Panc1 (cell line): ENCODE measurements at regions not wholly inside any gene's neighbourhood (a gene's known extent, or its start where the extent isn't known, plus 50 kb on each side); places are given as distances from the start of the nearest gene placed in this dataset.

Source experiments
- ATAC-seq: fragments of 200-7000 bp; cut with Tn5 transposase; 2 replicates; pipeline ENCODE4 v1.9.1; 2020; ENCODE audit warnings: mild to moderate bottlenecking, moderate library complexity
- BruUV-seq: library from RNA; stranded (reverse); fragments of 400-500 nt; replicated peaks from 2 replicates; lab custom pipeline; 2021; lab: Mats Ljungman, UMichigan
- CTCF ChIA-PET: fragments of 300-600 bp; sonication (Branson Sonifier 250); formaldehyde crosslinking; loops from one replicate; lab custom pipeline; 2022; ENCODE audit warnings: antibody characterized with exemption; lab: Charles Lee
- POLR2A ChIA-PET: fragments of 300-600 bp; sonication (Branson Sonifier 250); formaldehyde crosslinking; loops from one replicate; lab custom pipeline; 2022; ENCODE audit warnings: antibody characterized with exemption; lab: Charles Lee
- DNase-seq: peaks from one replicate; pipeline ENCODE4 v3.0.0-alpha.2; 2010; ENCODE audit warnings: low read depth, low spot score
- H3K27ac ChIP-seq: 2 replicates; pipeline ENCODE4 v1.5.1; 2011; ENCODE audit warnings: mild to moderate bottlenecking, low read length, inconsistent platforms
- H3K27me3 ChIP-seq: fragments of 200-500 bp; sonication (Bioruptor generic); 2 replicates; pipeline ENCODE4 v1.6.0; 2014; ENCODE audit warnings: low read length, inconsistent platforms; ENCODE audit not compliant: control insufficient read depth, insufficient read depth
- H3K36me3 ChIP-seq: fragments of 200-500 bp; sonication (Bioruptor generic); 2 replicates; pipeline ENCODE4 v1.5.1; 2014; ENCODE audit warnings: inconsistent platforms, mild to moderate bottlenecking, low read length, moderate library complexity; ENCODE audit not compliant: control insufficient read depth, insufficient read depth
- H3K4me1 ChIP-seq: 2 replicates; pipeline ENCODE4 v1.5.1; 2011; ENCODE audit warnings: inconsistent platforms, mild to moderate bottlenecking, low read length, moderate library complexity; ENCODE audit not compliant: control insufficient read depth, insufficient read depth
- H3K4me3 ChIP-seq, 2 experiments: 2 replicates each; pipeline ENCODE4 v1.5.1; 2011 to 2012; ENCODE audit warnings: low read depth in 2 of 2, low read length in 2 of 2, mild to moderate bottlenecking in 2 of 2, inconsistent platforms in 1 of 2, moderate library complexity in 1 of 2
- H3K9me3 ChIP-seq: fragments of 200-500 bp; sonication (Bioruptor generic); 2 replicates; pipeline ENCODE4 v1.5.1; 2014; ENCODE audit warnings: low read depth, mild to moderate bottlenecking, inconsistent platforms, low read length, moderate library complexity; ENCODE audit not compliant: control insufficient read depth, insufficient read depth
- CTCF ChIP-seq: fragments of 450-650 bp; IDR thresholded peaks from 2 replicates; pipeline ENCODE4 v1.5.1; 2017; ENCODE audit warnings: mild to moderate bottlenecking
- POLR2AphosphoS5 ChIP-seq: IDR thresholded peaks from 2 replicates; pipeline ENCODE4 v1.6.1; 2012; ENCODE audit warnings: mild to moderate bottlenecking, low read depth, low read length, moderate library complexity
- REST ChIP-seq, 2 experiments: IDR thresholded peaks; 2 replicates each; pipeline ENCODE4 v1.6.1; 2011 to 2012; ENCODE audit warnings: low read depth in 2 of 2, control low read depth in 1 of 2, low read length in 1 of 2, mild to moderate bottlenecking in 1 of 2, moderate library complexity in 1 of 2; ENCODE audit not compliant: insufficient read depth in 1 of 2
- SIN3A ChIP-seq: IDR thresholded peaks from 2 replicates; pipeline ENCODE4 v1.6.1; 2012; ENCODE audit warnings: low read depth, mild to moderate bottlenecking, low read length, moderate library complexity, borderline replicate concordance; ENCODE audit not compliant: insufficient read depth
- TCF7L2 ChIP-seq: IDR thresholded peaks from 2 replicates; pipeline ENCODE4 v1.6.1; 2011; ENCODE audit warnings: mild to moderate bottlenecking, low read depth, low read length, inconsistent platforms
- in situ Hi-C: cut with HindIII; loops from 2 replicates; pipeline ENCODE4 v1.10.0; 2016; ENCODE audit warnings: low sequenced_read_pairs, low pct_unique_long_range_greater_than_20kb
- intact Hi-C: fragments of 100-400 bp; cut with micrococcal nuclease; formaldehyde crosslinking; loops from one replicate; pipeline ENCODE4 v1.10.0; 2022; ENCODE audit not compliant: unreplicated experiment

GRCh38 chr9:78573205-78573604, 276.3 kb downstream of the PSAT1 start:
- TF ChIP-seq SIN3A (no peak), REST (IDR thresholded peaks at IDR 0.05; ENCODE audit: insufficient read depth in 1 of 2, low read depth in 2 of 2, low read length in 1 of 2) (no peak), POLR2AphosphoS5 (no peak)
- no peak for ATAC-seq
- in situ Hi-C loops, result no loop called here
- DNase-seq, result no peak
- H3K9me3 ChIP-seq, result no peaks in the 10 kb centered on the region
- CTCF ChIA-PET, result no interaction called here
- BruUV-seq, result no TSS peak
- no peak overlapping the region for H3K27ac ChIP-seq
- intact Hi-C loops, result no loop called here
- no peaks in the 10 kb centered on the region for H3K4me1 ChIP-seq
- no peaks in the 10 kb centered on the region for H3K27me3 ChIP-seq
- H3K36me3 ChIP-seq, result no peaks in the 10 kb centered on the region
- no peak overlapping the region for H3K4me3 ChIP-seq
- POLR2A ChIA-PET, result no interaction called here

GRCh38 chr9:78573669-78574068, 276.7 kb downstream of the PSAT1 start:
- ChIA-PET POLR2A (no interaction called here), CTCF (no interaction called here)
- H3K27me3 ChIP-seq, result no peaks in the 10 kb centered on the region
- H3K36me3 ChIP-seq, result no peaks in the 10 kb centered on the region
- H3K4me1 ChIP-seq, result no peaks in the 10 kb centered on the region
- no TSS peak for BruUV-seq
- no peak for TF ChIP-seq REST (IDR thresholded peaks at IDR 0.05; ENCODE audit: insufficient read depth in 1 of 2, low read depth in 2 of 2, low read length in 1 of 2)
- no peak for TF ChIP-seq CTCF
- TF ChIP-seq POLR2AphosphoS5, result no peak
- no peak for TF ChIP-seq TCF7L2
- TF ChIP-seq SIN3A, result no peak
- H3K4me3 ChIP-seq, result no peak overlapping the region
- intact Hi-C loops (no loop called here), in situ Hi-C loops (no loop called here)
- ATAC-seq (no peak), DNase-seq (no peak)
- no peak overlapping the region for H3K27ac ChIP-seq
- no peaks in the 10 kb centered on the region for H3K9me3 ChIP-seq
